H9 (cell line): ENCODE measurements at regions not wholly inside any gene's neighbourhood (a gene's known extent, or its start where the extent isn't known, plus 50 kb on each side); places are given as distances from the start of the nearest gene placed in this dataset.

ENCODE experiments used
- DNase-seq: peaks from one replicate; pipeline ENCODE4 v3.0.0-alpha.2; 2017
- H2AFZ ChIP-seq: one replicate; pipeline ENCODE4 v1.6.1; 2013; ENCODE audit warnings: mild to moderate bottlenecking, low read length, control low read depth, moderate library complexity
- H2AK5ac ChIP-seq: 2 replicates; pipeline ENCODE4 v1.6.1; 2013; ENCODE audit warnings: low read length, control low read depth, mixed read lengths; ENCODE audit not compliant: insufficient read length
- H2BK120ac ChIP-seq: one replicate; pipeline ENCODE4 v1.6.1; 2013; ENCODE audit warnings: low read depth, mild to moderate bottlenecking, low read length, control low read depth, inconsistent platforms; ENCODE audit not compliant: poor library complexity, severe bottlenecking
- H2BK12ac ChIP-seq: 2 replicates; pipeline ENCODE4 v1.6.1; 2013; ENCODE audit warnings: low read length, control low read depth, mixed read lengths, low read depth; ENCODE audit not compliant: insufficient read length
- H2BK15ac ChIP-seq: 2 replicates; pipeline ENCODE4 v1.6.1; 2013; ENCODE audit warnings: low read depth, low read length, control low read depth
- H2BK20ac ChIP-seq: one replicate; pipeline ENCODE4 v1.6.1; 2013; ENCODE audit warnings: low read depth, mild to moderate bottlenecking, low read length, control low read depth, inconsistent platforms; ENCODE audit not compliant: poor library complexity, severe bottlenecking
- H2BK5ac ChIP-seq: 2 replicates; pipeline ENCODE4 v1.6.1; 2013; ENCODE audit warnings: low read length, control low read depth, mixed read lengths; ENCODE audit not compliant: insufficient read length
- H3K14ac ChIP-seq: 2 replicates; pipeline ENCODE4 v1.6.1; 2013; ENCODE audit warnings: low read length, control low read depth; ENCODE audit not compliant: insufficient read depth
- H3K18ac ChIP-seq: 2 replicates; pipeline ENCODE4 v1.6.1; 2013; ENCODE audit warnings: low read depth, mild to moderate bottlenecking, mixed read lengths, low read length, control low read depth; ENCODE audit not compliant: insufficient read length
- H3K23ac ChIP-seq: 2 replicates; pipeline ENCODE4 v1.6.1; 2013; ENCODE audit warnings: low read length, control low read depth, mixed read lengths, low read depth; ENCODE audit not compliant: insufficient read length
- H3K23me2 ChIP-seq: 2 replicates; pipeline ENCODE4 v1.6.1; 2013; ENCODE audit warnings: low read depth, mild to moderate bottlenecking, mixed read lengths, low read length, control low read depth; ENCODE audit not compliant: insufficient read length, poor library complexity, severe bottlenecking
- H3K27ac ChIP-seq: 2 replicates; pipeline ENCODE4 v1.5.1; 2013; ENCODE audit warnings: low read length, control low read depth, mixed read lengths, low read depth; ENCODE audit not compliant: insufficient read length
- H3K27me3 ChIP-seq: 2 replicates; pipeline ENCODE4 v1.6.1; 2013; ENCODE audit warnings: low read length, control low read depth, inconsistent platforms; ENCODE audit not compliant: insufficient read depth
- H3K4ac ChIP-seq: 2 replicates; pipeline ENCODE4 v1.6.1; 2013; ENCODE audit warnings: low read depth, mild to moderate bottlenecking, control low read depth, inconsistent platforms, low read length, moderate library complexity
- H3K4me1 ChIP-seq: 2 replicates; pipeline ENCODE4 v1.6.1; 2013; ENCODE audit warnings: low read length, control low read depth, inconsistent platforms; ENCODE audit not compliant: insufficient read depth
- H3K4me2 ChIP-seq: 2 replicates; pipeline ENCODE4 v1.6.1; 2013; ENCODE audit warnings: low read length, control low read depth, mixed read lengths; ENCODE audit not compliant: insufficient read length, insufficient read depth
- H3K56ac ChIP-seq: 2 replicates; pipeline ENCODE4 v1.6.1; 2013; ENCODE audit warnings: low read depth, mild to moderate bottlenecking, mixed read lengths, low read length, control low read depth; ENCODE audit not compliant: insufficient read length
- H3K79me1 ChIP-seq: 2 replicates; pipeline ENCODE4 v1.6.1; 2013; ENCODE audit warnings: low read depth, mild to moderate bottlenecking, moderate library complexity, low read length, control low read depth, inconsistent platforms; ENCODE audit not compliant: insufficient read depth, poor library complexity, severe bottlenecking
- H3K79me2 ChIP-seq: 2 replicates; pipeline ENCODE4 v1.6.1; 2013; ENCODE audit warnings: low read length, control low read depth, inconsistent platforms; ENCODE audit not compliant: insufficient read depth
- H3K9ac ChIP-seq: 2 replicates; pipeline ENCODE4 v1.6.1; 2013; ENCODE audit warnings: low read length, control low read depth, mixed read lengths; ENCODE audit not compliant: insufficient read length; ENCODE audit errors: extremely low read depth
- H3K9me3 ChIP-seq: one replicate; pipeline ENCODE4 v1.6.1; 2013; ENCODE audit warnings: low read depth, low read length, inconsistent platforms; ENCODE audit not compliant: control insufficient read depth
- H3T11ph ChIP-seq: one replicate; pipeline ENCODE4 v1.6.1; 2013; ENCODE audit warnings: mild to moderate bottlenecking, low read length, control low read depth, inconsistent platforms
- H4K20me1 ChIP-seq: one replicate; pipeline ENCODE4 v1.6.1; 2013; ENCODE audit not compliant: control insufficient read depth, insufficient read length, insufficient read depth
- H4K5ac ChIP-seq: 2 replicates; pipeline ENCODE4 v1.6.1; 2013; ENCODE audit warnings: low read depth, mild to moderate bottlenecking, mixed read lengths, low read length, control low read depth; ENCODE audit not compliant: insufficient read length
- H4K8ac ChIP-seq: replicated peaks from 2 replicates; pipeline ENCODE4 v1.6.1; 2013; ENCODE audit warnings: low read length, control low read depth, mixed read lengths, low read depth; ENCODE audit not compliant: insufficient read length
- H4K91ac ChIP-seq: 2 replicates; pipeline ENCODE4 v1.6.1; 2013; ENCODE audit warnings: low read depth, mild to moderate bottlenecking, moderate library complexity, mixed read lengths, low read length, control low read depth; ENCODE audit not compliant: insufficient read length
- H3K27ac Mint-ChIP-seq, 3 experiments: 2 replicates in 2 of 3; 3 replicates in 1 of 3; pipeline ENCODE4 v1.8.0; 2020 to 2021; ENCODE audit warnings: mixed read lengths in 3 of 3, mild to moderate bottlenecking in 1 of 3, moderate library complexity in 1 of 3
- H3K27me3 Mint-ChIP-seq: 2 replicates; pipeline ENCODE4 v1.8.0; 2021; ENCODE audit warnings: low read depth, mild to moderate bottlenecking, moderate library complexity, mixed read lengths
- H3K36me3 Mint-ChIP-seq, 3 experiments: 2 replicates in 2 of 3; 3 replicates in 1 of 3; pipeline ENCODE4 v1.8.0; 2020 to 2021; ENCODE audit warnings: low read depth in 3 of 3, mixed read lengths in 3 of 3; ENCODE audit not compliant: insufficient read depth in 1 of 3
- H3K4me1 Mint-ChIP-seq, 2 experiments: 2 replicates each; pipeline ENCODE4 v1.8.0; 2020; ENCODE audit warnings: mixed read lengths in 2 of 2
- H3K4me3 Mint-ChIP-seq, 2 experiments: 2 replicates in 1 of 2; 3 replicates in 1 of 2; pipeline ENCODE4 v1.8.0; 2020 to 2021; ENCODE audit warnings: mild to moderate bottlenecking in 2 of 2, mixed read lengths in 2 of 2, moderate library complexity in 1 of 2
- H3K9me3 Mint-ChIP-seq, 2 experiments: 2 replicates in 1 of 2; 3 replicates in 1 of 2; pipeline ENCODE4 v1.8.0; 2020; ENCODE audit warnings: mild to moderate bottlenecking in 2 of 2, mixed read lengths in 2 of 2, moderate library complexity in 1 of 2
- CTCF ChIP-seq: fragments of 200-600 bp; sonication (generic); conservative IDR thresholded peaks from 3 replicates; pipeline ENCODE4 v1.8.0; 2021; ENCODE audit warnings: antibody characterized with exemption, mild to moderate bottlenecking
- WGBS: extraction: QIAGEN DNeasy Blood & Tissue Kit; methylation state at CpG from one replicate; pipeline ENCODE4 v1.1.7; 2013; ENCODE audit warnings: missing lambda C conversion rate, low lambda C conversion rate, mixed read lengths; ENCODE audit not compliant: insufficient read length; ENCODE audit errors: extremely low coverage; 5-methylcytosine and 5-hydroxymethylcytosine counted together

GRCh38 chr15:58381697-58382096 lies 50.1 kb upstream of the LIPC start:
- no peak overlapping the region for H3K9ac ChIP-seq
- Mint-ChIP-seq H3K27ac (peak overlapping the region in 1 of 3 experiments; percentile 7; a peak in 1 of 7 replicates), H3K4me1 (peaks cover 12 to 14% of the 10 kb centered on the region in 2 experiments), H3K36me3 (peaks cover 0 to 10% (median 0%) of the 10 kb centered on the region in 3 experiments; a peak in 2 of 7 replicates), H3K4me3 (no peak overlapping the region), H3K27me3 (no peaks in the 10 kb centered on the region; the same call in 1 of the 2 replicates), H3K9me3 (peaks cover 8 to 12% of the 10 kb centered on the region in 2 experiments; a peak in 4 of 5 replicates)
- no peak overlapping the region for H3K4ac ChIP-seq
- TF ChIP-seq CTCF: no peak
- H3K4me1 ChIP-seq: no peaks in the 10 kb centered on the region
- H3K27ac ChIP-seq: no peak overlapping the region
- H2AFZ ChIP-seq: no peak overlapping the region
- no peaks in the 10 kb centered on the region for H3K23me2 ChIP-seq
- no peaks in the 10 kb centered on the region for H3K79me2 ChIP-seq
- H3K9me3 ChIP-seq: no peaks in the 10 kb centered on the region
- H3K14ac ChIP-seq: no peak overlapping the region
- no peak overlapping the region for H2BK120ac ChIP-seq
- no peak overlapping the region for H3K56ac ChIP-seq
- no peak overlapping the region for H2AK5ac ChIP-seq
- no peak overlapping the region for H2BK15ac ChIP-seq
- no CpG with 5 or more reads among the region's 4 CpGs for WGBS
- no peak overlapping the region for H3K23ac ChIP-seq
- no peak overlapping the region for H3K18ac ChIP-seq
- H4K8ac ChIP-seq: no peak overlapping the region
- H3K4me2 ChIP-seq: no peak overlapping the region
- no peak overlapping the region for H2BK12ac ChIP-seq
- H4K5ac ChIP-seq: no peak overlapping the region
- H3K79me1 ChIP-seq: no peaks in the 10 kb centered on the region
- H2BK5ac ChIP-seq: no peak overlapping the region
- no peak for DNase-seq
- H2BK20ac ChIP-seq: no peak overlapping the region
- no peaks in the 10 kb centered on the region for H4K20me1 ChIP-seq
- H3K27me3 ChIP-seq: no peaks in the 10 kb centered on the region
- no peak overlapping the region for H4K91ac ChIP-seq
- no peak overlapping the region for H3T11ph ChIP-seq
